HepG2 (cell line): ENCODE measurements at regions not wholly inside any gene's neighbourhood (a gene's known extent, or its start where the extent isn't known, plus 50 kb on each side); places are given as distances from the start of the nearest gene placed in this dataset.
A peak's percentile ranks its signal among the peaks of the same experiment; 100 is the strongest.

Experiments
- AKAP8 ChIP-seq: sonication (generic); formaldehyde crosslinking; IDR thresholded peaks from 2 replicates; pipeline ENCODE4 v1.5.1; 2020; ENCODE audit warnings: mild to moderate bottlenecking, missing genetic modification reagents
- ARID2 ChIP-seq: sonication (generic); formaldehyde crosslinking; IDR thresholded peaks from 2 replicates; pipeline ENCODE4 v1.8.1; 2022; ENCODE audit warnings: mild to moderate bottlenecking, missing genetic modification reagents, borderline replicate concordance
- CBX1 ChIP-seq: IDR thresholded peaks from one replicate; pipeline ENCODE4 v1.6.1; 2016; ENCODE audit warnings: antibody characterized with exemption, low read depth
- CREM ChIP-seq, 2 experiments: sonication (generic) in 1 of 2; formaldehyde crosslinking in 1 of 2; IDR thresholded peaks; 2 replicates each; pipeline versions ENCODE4 v1.4.0 to v1.6.1; 2016 to 2020; ENCODE audit warnings: antibody characterized with exemption in 1 of 2, mild to moderate bottlenecking in 1 of 2, missing genetic modification reagents in 1 of 2
- DNMT3B ChIP-seq: conservative IDR thresholded peaks from 2 replicates; pipeline ENCODE4 v1.6.1; 2016; ENCODE audit warnings: missing biosample characterization, control low read depth
- EHMT2 ChIP-seq: fragments of 200-600 bp; sonication (generic); IDR thresholded peaks from 2 replicates; pipeline ENCODE4 v1.7.0; 2017; ENCODE audit warnings: antibody characterized with exemption, low read depth, low read length, borderline replicate concordance
- ELF3 ChIP-seq: IDR thresholded peaks from 2 replicates; pipeline ENCODE4 v1.6.1; 2016; ENCODE audit warnings: missing genetic modification reagents, missing compliant biosample characterization
- GABPA ChIP-seq, 2 experiments: IDR thresholded peaks; 2 replicates each; pipeline ENCODE4 v1.6.1; 2011 to 2016; ENCODE audit warnings: low read depth in 2 of 2, low read length in 1 of 2, missing biosample characterization in 1 of 2, missing genetic modification characterization in 1 of 2
- GATAD1 ChIP-seq: IDR thresholded peaks from 2 replicates; pipeline ENCODE4 v1.6.1; 2016; ENCODE audit warnings: missing genetic modification reagents, missing compliant biosample characterization
- GFI1 ChIP-seq: sonication (generic); formaldehyde crosslinking; IDR thresholded peaks from 2 replicates; pipeline ENCODE4 v1.5.0; 2020; ENCODE audit warnings: missing genetic modification reagents, mild to moderate bottlenecking, borderline replicate concordance
- HHEX ChIP-seq: IDR thresholded peaks from 2 replicates; pipeline ENCODE4 v1.6.1; 2016; ENCODE audit warnings: control low read depth
- MAFK ChIP-seq, 2 experiments: IDR thresholded peaks in 1 of 2; conservative IDR thresholded peaks in 1 of 2; 2 replicates each; pipeline ENCODE4 v1.6.1; 2011; ENCODE audit warnings: improper control_type of control experiment in 2 of 2, low read length in 2 of 2
- MED13 ChIP-seq: sonication (generic); formaldehyde crosslinking; IDR thresholded peaks from 2 replicates; pipeline ENCODE4 v1.5.0; 2020; ENCODE audit warnings: missing genetic modification reagents
- MXD1 ChIP-seq: sonication (generic); formaldehyde crosslinking; IDR thresholded peaks from 2 replicates; pipeline ENCODE4 v1.4.0; 2020; ENCODE audit warnings: mild to moderate bottlenecking, missing genetic modification reagents
- NFE2L2 ChIP-seq: fragments of 150-350 bp; IDR thresholded peaks from 2 replicates; pipeline ENCODE4 v1.6.1; 2014; ENCODE audit warnings: low read length
- NR1H2 ChIP-seq: sonication (generic); formaldehyde crosslinking; IDR thresholded peaks from 2 replicates; pipeline ENCODE4 v1.8.1; 2022; ENCODE audit warnings: low read depth, missing genetic modification reagents, borderline replicate concordance
- RFXAP ChIP-seq: sonication (generic); formaldehyde crosslinking; IDR thresholded peaks from 2 replicates; pipeline ENCODE4 v1.4.0; 2020; ENCODE audit warnings: missing genetic modification reagents, borderline replicate concordance
- STAT5B ChIP-seq: sonication (generic); formaldehyde crosslinking; IDR thresholded peaks from 2 replicates; pipeline ENCODE4 v1.4.0; 2020; ENCODE audit warnings: missing genetic modification reagents
- TEAD3 ChIP-seq: optimal IDR thresholded peaks from 2 replicates; pipeline ENCODE3; 2016; ENCODE audit warnings: borderline replicate concordance
- TERF1 ChIP-seq: sonication (generic); formaldehyde crosslinking; IDR thresholded peaks from 2 replicates; pipeline ENCODE4 v1.8.0; 2022; ENCODE audit warnings: mild to moderate bottlenecking, missing genetic modification reagents, moderate library complexity
- ZFY ChIP-seq: sonication (generic); formaldehyde crosslinking; IDR thresholded peaks from 2 replicates; pipeline ENCODE4 v1.4.0; 2020; ENCODE audit warnings: missing genetic modification reagents
- ZNF124 ChIP-seq: sonication (generic); formaldehyde crosslinking; IDR thresholded peaks from 2 replicates; pipeline ENCODE4 v1.4.0; 2020; ENCODE audit warnings: missing genetic modification reagents
- ZNF205 ChIP-seq: IDR thresholded peaks from 2 replicates; pipeline ENCODE4 v1.6.1; 2018; ENCODE audit warnings: missing biosample characterization, missing genetic modification reagents
- ZNF383 ChIP-seq: sonication (generic); formaldehyde crosslinking; IDR thresholded peaks from 2 replicates; pipeline ENCODE4 v1.4.0; 2020; ENCODE audit warnings: missing genetic modification reagents, mild to moderate bottlenecking, borderline replicate concordance
- ZNF567 ChIP-seq: sonication (generic); formaldehyde crosslinking; IDR thresholded peaks from 2 replicates; pipeline ENCODE4 v1.8.1; 2023; ENCODE audit warnings: mild to moderate bottlenecking, missing genetic modification reagents, borderline replicate concordance
- ZNF619 ChIP-seq: sonication (generic); formaldehyde crosslinking; IDR thresholded peaks from 2 replicates; pipeline ENCODE4 v1.4.0; 2020; ENCODE audit warnings: mild to moderate bottlenecking, missing genetic modification reagents
- ZNF7 ChIP-seq: IDR thresholded peaks from 2 replicates; pipeline ENCODE4 v1.6.1; 2016; ENCODE audit warnings: missing biosample characterization, missing genetic modification reagents
- ZNF878 ChIP-seq: sonication (generic); formaldehyde crosslinking; IDR thresholded peaks from 2 replicates; pipeline ENCODE4 v1.8.1; 2023; ENCODE audit warnings: mild to moderate bottlenecking, missing genetic modification reagents, moderate library complexity
- TF ChIP-seq, protein P1 (sequence below): sonication (generic); formaldehyde crosslinking; IDR thresholded peaks from 2 replicates; pipeline ENCODE4 v1.5.0; 2020; ENCODE audit warnings: missing genetic modification reagents, mild to moderate bottlenecking, borderline replicate concordance
- TF ChIP-seq, protein P2 (sequence below): sonication (generic); formaldehyde crosslinking; IDR thresholded peaks from 2 replicates; pipeline ENCODE4 v1.5.1; 2020; ENCODE audit warnings: mild to moderate bottlenecking, missing genetic modification reagents, borderline replicate concordance

- TF ChIP-seq TEAD3 (peak; percentile 25), ARID2 (CRISPR knock-in tag) (no peak), RFXAP (no peak), STAT5B (CRISPR knock-in tag) (no peak), ZNF619 (CRISPR knock-in tag) (no peak), ZNF383 (no peak), EHMT2 (no peak), ZNF567 (no peak), ELF3 (CRISPR knock-in tag) (no peak), GATAD1 (CRISPR knock-in tag) (no peak), NFE2L2 (peak; percentile 42; the same call in 1 of the 2 replicates), ZFY (no peak), ZNF124 (no peak), CBX1 (no peak), AKAP8 (CRISPR knock-in tag) (no peak), CREM (IDR thresholded peaks at IDR 0.05) (no peak), CREM (CRISPR knock-in tag; IDR thresholded peaks at IDR 0.05) (no peak), ZNF7 (peak; percentile 57), HHEX (CRISPR knock-in tag) (no peak), NR1H2 (CRISPR knock-in tag) (no peak), ZNF205 (no peak), GFI1 (CRISPR knock-in tag) (no peak), DNMT3B (no peak), MXD1 (CRISPR knock-in tag) (no peak), ZNF878 (no peak), MAFK (conservative IDR thresholded peaks at IDR 0.05 in 1 of 2, IDR thresholded peaks at IDR 0.05 in 1 of 2; ENCODE audit: low read length in 2 of 2) (peak; percentile 16 to 46; a peak in 2 of 4 replicates), MED13 (CRISPR knock-in tag) (no peak), TERF1 (no peak), GABPA (IDR thresholded peaks at IDR 0.05; ENCODE audit: low read depth, low read length) (no peak), GABPA (CRISPR knock-in tag; IDR thresholded peaks at IDR 0.05; ENCODE audit: low read depth) (no peak)
- TF ChIP-seq, protein P1, sequence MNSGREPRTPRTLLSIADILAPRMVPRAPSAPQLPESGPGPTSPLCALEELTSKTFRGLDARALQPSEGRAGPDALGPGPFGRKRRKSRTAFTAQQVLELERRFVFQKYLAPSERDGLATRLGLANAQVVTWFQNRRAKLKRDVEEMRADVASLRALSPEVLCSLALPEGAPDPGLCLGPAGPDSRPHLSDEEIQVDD, result no peak
- TF ChIP-seq, protein P2, sequence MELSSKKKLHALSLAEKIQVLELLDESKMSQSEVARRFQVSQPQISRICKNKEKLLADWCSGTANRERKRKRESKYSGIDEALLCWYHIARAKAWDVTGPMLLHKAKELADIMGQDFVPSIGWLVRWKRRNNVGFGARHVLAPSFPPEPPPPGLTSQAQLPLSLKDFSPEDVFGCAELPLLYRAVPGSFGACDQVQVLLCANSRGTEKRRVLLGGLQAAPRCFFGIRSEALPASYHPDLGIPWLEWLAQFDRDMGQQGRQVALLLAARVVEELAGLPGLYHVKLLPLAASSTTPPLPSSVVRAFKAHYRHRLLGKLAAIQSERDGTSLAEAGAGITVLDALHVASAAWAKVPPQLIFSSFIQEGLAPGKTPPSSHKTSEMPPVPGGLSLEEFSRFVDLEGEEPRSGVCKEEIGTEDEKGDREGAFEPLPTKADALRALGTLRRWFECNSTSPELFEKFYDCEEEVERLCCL (CRISPR knock-in tag), result no peak
Observed at GRCh38 chr6:85360794-85361642, 88.9 kb upstream of the NT5E start (continued).
